Spleen (tissue), 7 donors: ENCODE measurements at regions not wholly inside any gene's neighbourhood (a gene's known extent, or its start where the extent isn't known, plus 50 kb on each side); places are given as distances from the start of the nearest gene placed in this dataset.

Source experiments
- POLR2A ChIP-seq, 3 donors: fragments of 450-650 bp; IDR thresholded peaks; one replicate each; pipeline ENCODE4 v1.5.1; 2017; ENCODE audit warnings: antibody characterized with exemption in 3 of 3, mild to moderate bottlenecking in 1 of 3
- TF ChIP-seq, protein P1 (sequence below), 11 experiments: fragments of 200-600 bp in 7 of 11; fragments of 450-650 bp in 4 of 11; sonication (generic) in 4 of 11; IDR thresholded peaks in 8 of 11; conservative IDR thresholded peaks in 3 of 11; 1 replicate in 7 of 11; 2 replicates in 4 of 11; pipeline versions ENCODE4 v1.4.0 to v1.8.0; 2016 to 2021; ENCODE audit warnings: antibody characterized with exemption in 11 of 11, inconsistent platforms in 4 of 11, mild to moderate bottlenecking in 1 of 11
- donor health status: DM: no; HTN: no; CAD: no; lungs with moderate emphysema.
- donor health status: DM: no; HTN: no; CAD: no.
- donor health status: DM: no; HTN: no; CAD: no.

DNA sequence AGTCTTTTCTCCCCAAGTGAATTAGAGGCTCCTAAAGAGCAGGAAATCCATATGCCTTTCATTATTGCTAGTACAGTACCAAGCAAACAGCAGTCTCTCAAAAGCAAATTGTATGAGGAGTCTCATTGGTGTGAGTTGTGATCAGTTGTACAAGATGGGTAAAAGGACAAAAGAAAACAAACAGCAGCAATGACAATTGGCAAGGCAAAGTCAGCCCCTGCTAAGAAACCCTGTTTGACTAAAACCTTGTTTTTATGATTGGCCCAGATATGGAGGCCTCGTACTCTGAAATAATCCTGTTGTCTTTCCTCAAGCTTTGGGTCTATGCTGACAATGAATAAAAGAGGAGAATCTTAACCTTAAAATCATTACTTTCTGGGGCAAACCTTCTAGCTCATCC lies 69.8 kb downstream of the FOXD1 start:
- TF ChIP-seq, protein P1, sequence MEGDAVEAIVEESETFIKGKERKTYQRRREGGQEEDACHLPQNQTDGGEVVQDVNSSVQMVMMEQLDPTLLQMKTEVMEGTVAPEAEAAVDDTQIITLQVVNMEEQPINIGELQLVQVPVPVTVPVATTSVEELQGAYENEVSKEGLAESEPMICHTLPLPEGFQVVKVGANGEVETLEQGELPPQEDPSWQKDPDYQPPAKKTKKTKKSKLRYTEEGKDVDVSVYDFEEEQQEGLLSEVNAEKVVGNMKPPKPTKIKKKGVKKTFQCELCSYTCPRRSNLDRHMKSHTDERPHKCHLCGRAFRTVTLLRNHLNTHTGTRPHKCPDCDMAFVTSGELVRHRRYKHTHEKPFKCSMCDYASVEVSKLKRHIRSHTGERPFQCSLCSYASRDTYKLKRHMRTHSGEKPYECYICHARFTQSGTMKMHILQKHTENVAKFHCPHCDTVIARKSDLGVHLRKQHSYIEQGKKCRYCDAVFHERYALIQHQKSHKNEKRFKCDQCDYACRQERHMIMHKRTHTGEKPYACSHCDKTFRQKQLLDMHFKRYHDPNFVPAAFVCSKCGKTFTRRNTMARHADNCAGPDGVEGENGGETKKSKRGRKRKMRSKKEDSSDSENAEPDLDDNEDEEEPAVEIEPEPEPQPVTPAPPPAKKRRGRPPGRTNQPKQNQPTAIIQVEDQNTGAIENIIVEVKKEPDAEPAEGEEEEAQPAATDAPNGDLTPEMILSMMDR (IDR thresholded peaks at IDR 0.05 in 8 of 11, conservative IDR thresholded peaks at IDR 0.05 in 3 of 11): no peak
- TF ChIP-seq POLR2A (IDR thresholded peaks at IDR 0.05): no peak
